HepG2 (cell line): ENCODE measurements at regions not wholly inside any gene's neighbourhood (a gene's known extent, or its start where the extent isn't known, plus 50 kb on each side); places are given as distances from the start of the nearest gene placed in this dataset.

Experiments used
- ATAC-seq: fragments of 200-7000 bp; cut with Tn5 transposase; 3 replicates; pipeline ENCODE4 v1.9.1; 2020; ENCODE audit warnings: mild to moderate bottlenecking, moderate library complexity
- BruUV-seq: library from RNA; stranded (reverse); fragments of 400-500 nt; replicated peaks from 2 replicates; lab custom pipeline; 2021; lab: Mats Ljungman, UMichigan
- CTCF ChIA-PET: fragments of 300-600 bp; formaldehyde crosslinking; extraction: SDS; loops from one replicate; lab custom pipeline; 2021; ENCODE audit warnings: low total read pairs, inconsistent platforms, low intra/inter-chr PET ratio; lab: Yijun Ruan, JAX
- POLR2A ChIA-PET: fragments of 350-600 bp; sonication (Branson Sonifier 250); formaldehyde crosslinking; loops from one replicate; lab custom pipeline; 2020; ENCODE audit warnings: antibody characterized with exemption, inconsistent platforms; lab: Yijun Ruan, JAX
- DNase-seq: peaks from one replicate; pipeline ENCODE4 v3.0.0-alpha.2; 2015; ENCODE audit warnings: low spot score
- FAIRE-seq: peaks from 3 replicates; lab custom pipeline; 2011; peaks lifted over from hg19 to GRCh38; lab: Jason Lieb, UNC
- H2AFZ ChIP-seq: one replicate; pipeline ENCODE4 v1.6.1; 2011; ENCODE audit warnings: low read length, inconsistent platforms
- H3K27ac ChIP-seq: fragments of 300-600 bp; 3 replicates; pipeline ENCODE4 v1.8.0; 2011; ENCODE audit warnings: mixed run types, mild to moderate bottlenecking, mixed read lengths, low read length, inconsistent platforms; ENCODE audit not compliant: insufficient read depth; ENCODE audit errors: extremely low read length
- H3K27me3 ChIP-seq, 2 experiments: fragments of 200-600 bp in 1 of 2; 2 replicates in 1 of 2; 3 replicates in 1 of 2; pipeline versions ENCODE4 v1.6.0 to v1.8.0; 2011; ENCODE audit warnings: low read length in 2 of 2, mild to moderate bottlenecking in 2 of 2, moderate library complexity in 2 of 2, inconsistent platforms in 1 of 2; ENCODE audit not compliant: insufficient read depth in 2 of 2, control insufficient read depth in 1 of 2
- H3K36me3 ChIP-seq, 2 experiments: fragments of 200-600 bp in 1 of 2; replicated peaks in 1 of 2; 2 replicates in 1 of 2; 3 replicates in 1 of 2; pipeline versions ENCODE4 v1.5.1 to v1.8.0; 2011; ENCODE audit warnings: low read length in 2 of 2, inconsistent platforms in 1 of 2; ENCODE audit not compliant: insufficient read depth in 2 of 2, control insufficient read depth in 1 of 2
- H3K4me1 ChIP-seq: 2 replicates; pipeline ENCODE4 v1.5.1; 2012; ENCODE audit warnings: low read length, inconsistent platforms; ENCODE audit not compliant: insufficient read depth
- H3K4me2 ChIP-seq: 2 replicates; pipeline ENCODE4 v1.6.0; 2011; ENCODE audit warnings: low read depth, low read length, inconsistent platforms
- H3K4me3 ChIP-seq, 3 experiments: fragments of 200-600 bp in 1 of 3; sonication (generic), shearing (Covaris generic) in 1 of 3; replicated peaks in 1 of 3; 2 replicates each; pipeline ENCODE4 v1.5.1; 2011 to 2016; ENCODE audit warnings: low read length in 3 of 3, inconsistent platforms in 2 of 3, low read depth in 2 of 3, mild to moderate bottlenecking in 2 of 3, control low read depth in 1 of 3, mixed read lengths in 1 of 3; ENCODE audit not compliant: insufficient read depth in 1 of 3
- H3K79me2 ChIP-seq: one replicate; pipeline ENCODE4 v1.6.1; 2011; ENCODE audit warnings: low read length, inconsistent platforms; ENCODE audit not compliant: insufficient read depth
- H3K9ac ChIP-seq: 2 replicates; pipeline ENCODE4 v1.6.0; 2011; ENCODE audit warnings: mild to moderate bottlenecking, low read depth, low read length, inconsistent platforms; ENCODE audit not compliant: insufficient read depth
- H3K9me3 ChIP-seq: 2 replicates; pipeline ENCODE4 v1.5.1; 2012; ENCODE audit warnings: mild to moderate bottlenecking, low read length
- H4K20me1 ChIP-seq: 2 replicates; pipeline ENCODE4 v1.6.0; 2011; ENCODE audit warnings: inconsistent platforms, mild to moderate bottlenecking, low read length, moderate library complexity; ENCODE audit not compliant: insufficient read depth
- CCAR2 ChIP-seq: fragments of 200-400 bp; formaldehyde crosslinking; optimal IDR thresholded peaks from 2 replicates; pipeline ENCODE3; 2018; ENCODE audit warnings: low read depth, mild to moderate bottlenecking, low read length, moderate library complexity
- FLYWCH1 ChIP-seq: sonication (generic); formaldehyde crosslinking; IDR thresholded peaks from 2 replicates; pipeline ENCODE4 v1.8.1; 2023; ENCODE audit warnings: mild to moderate bottlenecking, missing genetic modification reagents
- FOXA1 ChIP-seq, 2 experiments: fragments of 450-650 bp in 1 of 2; sonication (generic) in 1 of 2; formaldehyde crosslinking in 1 of 2; IDR thresholded peaks; 2 replicates each; pipeline versions ENCODE4 v1.4.0 to v1.6.1; 2016 to 2020; ENCODE audit warnings: missing genetic modification reagents in 1 of 2
- HDAC1 ChIP-seq: sonication (generic); formaldehyde crosslinking; IDR thresholded peaks from 2 replicates; pipeline ENCODE4 v1.5.1; 2020; ENCODE audit warnings: mild to moderate bottlenecking, missing genetic modification reagents
- MTF2 ChIP-seq: sonication (generic); formaldehyde crosslinking; IDR thresholded peaks from 2 replicates; pipeline ENCODE4 v1.5.0; 2020; ENCODE audit warnings: missing genetic modification reagents, borderline replicate concordance
- REXO4 ChIP-seq: sonication (generic); formaldehyde crosslinking; IDR thresholded peaks from 2 replicates; pipeline ENCODE4 v1.8.0; 2022; ENCODE audit warnings: missing genetic modification reagents, mild to moderate bottlenecking, borderline replicate concordance
- SMAD3 ChIP-seq: sonication (generic); formaldehyde crosslinking; IDR thresholded peaks from 2 replicates; pipeline ENCODE4 v1.4.0; 2020; ENCODE audit warnings: missing genetic modification reagents
- ZNF432 ChIP-seq: sonication (generic); formaldehyde crosslinking; IDR thresholded peaks from 2 replicates; pipeline ENCODE4 v1.5.0; 2020; ENCODE audit warnings: missing genetic modification reagents, mild to moderate bottlenecking, borderline replicate concordance
- ZNF510 ChIP-seq: sonication (generic); formaldehyde crosslinking; IDR thresholded peaks from 2 replicates; pipeline ENCODE4 v1.4.0; 2020; ENCODE audit warnings: low read depth, mild to moderate bottlenecking, missing genetic modification reagents
- ZNF672 ChIP-seq: sonication (generic); formaldehyde crosslinking; IDR thresholded peaks from 2 replicates; pipeline ENCODE4 v1.8.1; 2022; ENCODE audit warnings: missing genetic modification reagents
- ZNF841 ChIP-seq: sonication (generic); formaldehyde crosslinking; IDR thresholded peaks from 2 replicates; pipeline ENCODE4 v1.8.1; 2023; ENCODE audit warnings: missing genetic modification reagents, borderline replicate concordance
- ZNF879 ChIP-seq: sonication (generic); formaldehyde crosslinking; IDR thresholded peaks from 2 replicates; pipeline ENCODE4 v1.8.1; 2023; ENCODE audit warnings: missing genetic modification reagents
- ZNF891 ChIP-seq: sonication (generic); formaldehyde crosslinking; IDR thresholded peaks from 2 replicates; pipeline ENCODE4 v1.5.0; 2020; ENCODE audit warnings: mild to moderate bottlenecking, missing genetic modification reagents
- WGBS: methylation state at CpG from one replicate; pipeline ENCODE4 v1.1.6; 2017; ENCODE audit warnings: low lambda C conversion rate; 5-methylcytosine and 5-hydroxymethylcytosine counted together
- in situ Hi-C: cut with HindIII; loops from 2 replicates; pipeline ENCODE4 v1.10.0; 2017; ENCODE audit warnings: low pct_unique_long_range_greater_than_20kb; ENCODE audit not compliant: extremely low pct_ligation_motif_present
- intact Hi-C: fragments of 100-400 bp; cut with micrococcal nuclease; formaldehyde crosslinking; loops from one replicate; pipeline ENCODE4 v1.10.0; 2022; ENCODE audit not compliant: unreplicated experiment
- TF ChIP-seq, protein P1 (sequence below): sonication (generic); formaldehyde crosslinking; IDR thresholded peaks from 2 replicates; pipeline ENCODE4 v1.4.0; 2020; ENCODE audit warnings: missing genetic modification reagents
- TF ChIP-seq, protein P2 (sequence below): sonication (generic); formaldehyde crosslinking; IDR thresholded peaks from 2 replicates; pipeline ENCODE4 v1.5.0; 2020; ENCODE audit warnings: missing genetic modification reagents
- TF ChIP-seq, protein P3 (sequence below): IDR thresholded peaks from 2 replicates; pipeline ENCODE4 v1.4.0; 2020; ENCODE audit warnings: mild to moderate bottlenecking, missing genetic modification reagents

DNA sequence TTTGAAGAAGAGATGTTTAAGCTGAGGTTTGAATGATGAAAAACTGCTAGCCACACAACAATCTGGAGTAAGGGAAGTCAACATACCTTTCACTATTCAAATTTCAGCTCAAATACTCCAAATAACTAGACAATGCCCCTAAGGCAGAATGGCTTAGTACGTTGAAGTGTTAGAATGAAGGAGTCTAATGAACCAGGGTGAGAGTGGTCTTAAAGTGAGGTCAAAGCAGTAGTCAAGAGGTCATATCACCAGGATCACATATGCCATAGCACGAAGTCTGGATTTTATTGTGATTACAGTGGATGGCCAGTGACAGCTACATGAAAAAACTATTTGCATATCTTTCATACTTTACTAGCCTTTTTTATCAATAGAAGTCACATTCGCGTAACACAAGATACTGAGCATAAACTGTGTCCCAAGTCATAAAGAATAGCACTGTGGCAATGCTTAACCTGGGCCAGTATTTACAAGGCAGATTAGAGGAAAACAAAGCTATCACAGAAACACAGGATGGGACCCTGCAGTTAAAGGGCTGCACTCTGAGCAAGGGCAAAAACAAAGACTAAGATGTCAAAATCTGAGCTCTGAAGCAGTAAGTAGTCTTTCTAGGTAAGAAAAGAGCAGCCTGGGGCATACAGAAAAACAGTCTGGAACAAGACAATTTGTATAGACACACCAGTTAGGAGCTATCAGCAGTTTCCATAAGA, 61.5 kb downstream of the HYCC1 start:
- no peaks in the 10 kb centered on the region for H4K20me1 ChIP-seq
- CTCF ChIA-PET = no interaction called here
- intact Hi-C loops = no loop called here
- TF ChIP-seq, protein P1, sequence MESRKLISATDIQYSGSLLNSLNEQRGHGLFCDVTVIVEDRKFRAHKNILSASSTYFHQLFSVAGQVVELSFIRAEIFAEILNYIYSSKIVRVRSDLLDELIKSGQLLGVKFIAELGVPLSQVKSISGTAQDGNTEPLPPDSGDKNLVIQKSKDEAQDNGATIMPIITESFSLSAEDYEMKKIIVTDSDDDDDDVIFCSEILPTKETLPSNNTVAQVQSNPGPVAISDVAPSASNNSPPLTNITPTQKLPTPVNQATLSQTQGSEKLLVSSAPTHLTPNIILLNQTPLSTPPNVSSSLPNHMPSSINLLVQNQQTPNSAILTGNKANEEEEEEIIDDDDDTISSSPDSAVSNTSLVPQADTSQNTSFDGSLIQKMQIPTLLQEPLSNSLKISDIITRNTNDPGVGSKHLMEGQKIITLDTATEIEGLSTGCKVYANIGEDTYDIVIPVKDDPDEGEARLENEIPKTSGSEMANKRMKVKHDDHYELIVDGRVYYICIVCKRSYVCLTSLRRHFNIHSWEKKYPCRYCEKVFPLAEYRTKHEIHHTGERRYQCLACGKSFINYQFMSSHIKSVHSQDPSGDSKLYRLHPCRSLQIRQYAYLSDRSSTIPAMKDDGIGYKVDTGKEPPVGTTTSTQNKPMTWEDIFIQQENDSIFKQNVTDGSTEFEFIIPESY = no peak
- TF ChIP-seq ZNF891 (CRISPR knock-in tag) = no peak
- TF ChIP-seq REXO4 = no peak
- no peak for TF ChIP-seq SMAD3 (CRISPR knock-in tag)
- no peak for TF ChIP-seq HDAC1 (CRISPR knock-in tag)
- TF ChIP-seq, protein P2, sequence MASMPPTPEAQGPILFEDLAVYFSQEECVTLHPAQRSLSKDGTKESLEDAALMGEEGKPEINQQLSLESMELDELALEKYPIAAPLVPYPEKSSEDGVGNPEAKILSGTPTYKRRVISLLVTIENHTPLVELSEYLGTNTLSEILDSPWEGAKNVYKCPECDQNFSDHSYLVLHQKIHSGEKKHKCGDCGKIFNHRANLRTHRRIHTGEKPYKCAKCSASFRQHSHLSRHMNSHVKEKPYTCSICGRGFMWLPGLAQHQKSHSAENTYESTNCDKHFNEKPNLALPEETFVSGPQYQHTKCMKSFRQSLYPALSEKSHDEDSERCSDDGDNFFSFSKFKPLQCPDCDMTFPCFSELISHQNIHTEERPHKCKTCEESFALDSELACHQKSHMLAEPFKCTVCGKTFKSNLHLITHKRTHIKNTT (CRISPR knock-in tag) = no peak
- no peak for TF ChIP-seq ZNF672 (CRISPR knock-in tag)
- no peak for TF ChIP-seq FLYWCH1 (CRISPR knock-in tag)
- TF ChIP-seq ZNF510 = no peak
- no peak for TF ChIP-seq ZNF432 (CRISPR knock-in tag)
- no peak for TF ChIP-seq MTF2 (CRISPR knock-in tag)
- no peak for TF ChIP-seq ZNF841 (CRISPR knock-in tag)
- TF ChIP-seq, protein P3, sequence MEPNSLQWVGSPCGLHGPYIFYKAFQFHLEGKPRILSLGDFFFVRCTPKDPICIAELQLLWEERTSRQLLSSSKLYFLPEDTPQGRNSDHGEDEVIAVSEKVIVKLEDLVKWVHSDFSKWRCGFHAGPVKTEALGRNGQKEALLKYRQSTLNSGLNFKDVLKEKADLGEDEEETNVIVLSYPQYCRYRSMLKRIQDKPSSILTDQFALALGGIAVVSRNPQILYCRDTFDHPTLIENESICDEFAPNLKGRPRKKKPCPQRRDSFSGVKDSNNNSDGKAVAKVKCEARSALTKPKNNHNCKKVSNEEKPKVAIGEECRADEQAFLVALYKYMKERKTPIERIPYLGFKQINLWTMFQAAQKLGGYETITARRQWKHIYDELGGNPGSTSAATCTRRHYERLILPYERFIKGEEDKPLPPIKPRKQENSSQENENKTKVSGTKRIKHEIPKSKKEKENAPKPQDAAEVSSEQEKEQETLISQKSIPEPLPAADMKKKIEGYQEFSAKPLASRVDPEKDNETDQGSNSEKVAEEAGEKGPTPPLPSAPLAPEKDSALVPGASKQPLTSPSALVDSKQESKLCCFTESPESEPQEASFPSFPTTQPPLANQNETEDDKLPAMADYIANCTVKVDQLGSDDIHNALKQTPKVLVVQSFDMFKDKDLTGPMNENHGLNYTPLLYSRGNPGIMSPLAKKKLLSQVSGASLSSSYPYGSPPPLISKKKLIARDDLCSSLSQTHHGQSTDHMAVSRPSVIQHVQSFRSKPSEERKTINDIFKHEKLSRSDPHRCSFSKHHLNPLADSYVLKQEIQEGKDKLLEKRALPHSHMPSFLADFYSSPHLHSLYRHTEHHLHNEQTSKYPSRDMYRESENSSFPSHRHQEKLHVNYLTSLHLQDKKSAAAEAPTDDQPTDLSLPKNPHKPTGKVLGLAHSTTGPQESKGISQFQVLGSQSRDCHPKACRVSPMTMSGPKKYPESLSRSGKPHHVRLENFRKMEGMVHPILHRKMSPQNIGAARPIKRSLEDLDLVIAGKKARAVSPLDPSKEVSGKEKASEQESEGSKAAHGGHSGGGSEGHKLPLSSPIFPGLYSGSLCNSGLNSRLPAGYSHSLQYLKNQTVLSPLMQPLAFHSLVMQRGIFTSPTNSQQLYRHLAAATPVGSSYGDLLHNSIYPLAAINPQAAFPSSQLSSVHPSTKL (CRISPR knock-in tag) = no peak
- no peak for TF ChIP-seq CCAR2
- no peak for TF ChIP-seq FOXA1 (IDR thresholded peaks at IDR 0.05)
- TF ChIP-seq FOXA1 (CRISPR knock-in tag; IDR thresholded peaks at IDR 0.05) = no peak
- TF ChIP-seq ZNF879 = no peak

More for the DNA sequence above, 61.5 kb downstream of the HYCC1 start:
- Histone ChIP-seq H3K9ac (no peak overlapping the region), H2AFZ (no peak overlapping the region), H3K4me2 (no peak overlapping the region), H3K9me3 (no peaks in the 10 kb centered on the region), H3K4me1 (peaks cover 6% of the 10 kb centered on the region; the same call in 1 of the 2 replicates), H3K4me3 (no peak overlapping the region), H3K27ac (no peak overlapping the region), H3K36me3 (no peaks in the 10 kb centered on the region), H3K27me3 (no peaks in the 10 kb centered on the region), H3K79me2 (no peaks in the 10 kb centered on the region)
- no TSS peak for BruUV-seq
- ATAC-seq = no peak
- FAIRE-seq = no peak
- 94% methylated on average over 4 of the region's 4 CpGs for WGBS
- in situ Hi-C loops = no loop called here
- no peak for DNase-seq
- POLR2A ChIA-PET = no interaction called here
